22Rv1 (cell line): ENCODE measurements at regions not wholly inside any gene's neighbourhood (a gene's known extent, or its start where the extent isn't known, plus 50 kb on each side); places are given as distances from the start of the nearest gene placed in this dataset.

ENCODE experiments used
- ZFX ChIP-seq: fragments of 450-650 bp; IDR thresholded peaks from 2 replicates; pipeline ENCODE4 v1.6.1; 2017; ENCODE audit warnings: antibody characterized with exemption, borderline replicate concordance
- TF ChIP-seq, protein P1 (sequence below): fragments of 450-650 bp; IDR thresholded peaks from 2 replicates; pipeline ENCODE4 v1.5.1; 2017; ENCODE audit warnings: mild to moderate bottlenecking

DNA sequence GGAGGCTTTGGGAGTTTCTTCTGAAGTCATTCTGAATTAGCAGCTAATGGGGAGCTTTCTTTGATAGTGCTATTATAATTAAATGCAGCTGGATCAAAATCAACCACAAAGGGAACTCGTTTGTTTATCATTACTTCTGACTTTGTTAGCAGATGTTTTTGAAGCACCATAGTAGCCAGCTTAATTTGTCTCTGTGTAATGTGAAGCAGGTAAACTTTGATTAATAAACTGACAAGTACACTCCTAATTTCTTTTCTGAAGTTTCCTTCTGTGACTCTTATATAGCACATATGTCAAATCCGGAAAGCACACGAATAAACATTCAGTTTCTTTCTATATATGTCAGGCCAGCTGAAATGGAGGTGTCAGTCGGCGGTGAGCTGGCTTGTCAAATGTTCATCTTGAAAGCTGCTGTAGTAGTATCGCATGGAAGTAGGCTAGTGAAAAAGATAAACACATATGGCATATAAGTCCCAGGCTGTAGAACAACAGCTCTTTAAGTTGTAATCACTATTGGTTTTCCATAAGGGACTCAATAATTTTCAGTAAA, 451.9 kb upstream of the ZEB2 start:
- TF ChIP-seq, protein P1, sequence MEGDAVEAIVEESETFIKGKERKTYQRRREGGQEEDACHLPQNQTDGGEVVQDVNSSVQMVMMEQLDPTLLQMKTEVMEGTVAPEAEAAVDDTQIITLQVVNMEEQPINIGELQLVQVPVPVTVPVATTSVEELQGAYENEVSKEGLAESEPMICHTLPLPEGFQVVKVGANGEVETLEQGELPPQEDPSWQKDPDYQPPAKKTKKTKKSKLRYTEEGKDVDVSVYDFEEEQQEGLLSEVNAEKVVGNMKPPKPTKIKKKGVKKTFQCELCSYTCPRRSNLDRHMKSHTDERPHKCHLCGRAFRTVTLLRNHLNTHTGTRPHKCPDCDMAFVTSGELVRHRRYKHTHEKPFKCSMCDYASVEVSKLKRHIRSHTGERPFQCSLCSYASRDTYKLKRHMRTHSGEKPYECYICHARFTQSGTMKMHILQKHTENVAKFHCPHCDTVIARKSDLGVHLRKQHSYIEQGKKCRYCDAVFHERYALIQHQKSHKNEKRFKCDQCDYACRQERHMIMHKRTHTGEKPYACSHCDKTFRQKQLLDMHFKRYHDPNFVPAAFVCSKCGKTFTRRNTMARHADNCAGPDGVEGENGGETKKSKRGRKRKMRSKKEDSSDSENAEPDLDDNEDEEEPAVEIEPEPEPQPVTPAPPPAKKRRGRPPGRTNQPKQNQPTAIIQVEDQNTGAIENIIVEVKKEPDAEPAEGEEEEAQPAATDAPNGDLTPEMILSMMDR, result no peak
- no peak for TF ChIP-seq ZFX
